ENCODE measurements at regions not wholly inside any gene's neighbourhood (a gene's known extent, or its start where the extent isn't known, plus 50 kb on each side); places are given as distances from the start of the nearest gene placed in this dataset.

DNA sequence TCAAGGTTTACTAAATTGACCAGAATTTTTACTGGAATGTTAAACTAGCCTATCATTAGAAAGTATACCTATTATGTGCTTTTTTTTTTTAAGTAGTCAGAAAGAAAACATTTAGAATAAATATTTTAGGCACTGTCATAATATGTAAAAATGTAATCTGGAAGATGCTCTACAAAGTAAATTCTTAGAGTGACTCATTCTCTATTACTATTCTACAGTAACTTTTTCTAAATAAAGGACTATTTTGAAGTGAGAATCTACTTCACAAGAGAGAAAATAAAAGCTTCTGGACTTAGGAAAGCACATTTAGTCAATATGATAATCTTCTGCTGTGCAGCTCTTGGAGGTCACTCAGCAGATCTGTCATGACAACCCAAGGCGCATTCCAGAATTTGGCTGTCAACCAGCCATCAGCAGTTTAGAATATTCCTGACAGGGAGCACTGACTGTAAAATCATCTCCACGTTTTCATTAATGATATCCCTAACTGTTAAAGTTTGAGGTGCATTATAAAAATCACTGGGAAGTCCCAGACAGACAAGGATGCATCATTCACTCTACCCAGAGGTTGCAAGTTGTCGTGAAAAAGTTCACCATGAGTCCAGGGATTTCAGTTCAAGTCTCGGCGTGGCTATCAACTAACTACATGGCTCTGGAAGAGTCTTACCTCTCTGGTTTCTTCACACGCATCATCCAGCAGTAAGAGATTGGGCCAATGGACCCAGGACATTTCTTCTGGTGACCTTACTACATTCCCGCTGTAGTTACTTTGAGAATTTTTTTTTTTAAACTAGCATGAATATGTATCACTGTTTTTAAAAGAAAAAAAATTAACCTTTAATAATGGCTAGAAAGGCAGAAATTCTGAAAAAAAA, 374.9 kb downstream of the GJA1 start:
- TF ChIP-seq, protein P1, sequence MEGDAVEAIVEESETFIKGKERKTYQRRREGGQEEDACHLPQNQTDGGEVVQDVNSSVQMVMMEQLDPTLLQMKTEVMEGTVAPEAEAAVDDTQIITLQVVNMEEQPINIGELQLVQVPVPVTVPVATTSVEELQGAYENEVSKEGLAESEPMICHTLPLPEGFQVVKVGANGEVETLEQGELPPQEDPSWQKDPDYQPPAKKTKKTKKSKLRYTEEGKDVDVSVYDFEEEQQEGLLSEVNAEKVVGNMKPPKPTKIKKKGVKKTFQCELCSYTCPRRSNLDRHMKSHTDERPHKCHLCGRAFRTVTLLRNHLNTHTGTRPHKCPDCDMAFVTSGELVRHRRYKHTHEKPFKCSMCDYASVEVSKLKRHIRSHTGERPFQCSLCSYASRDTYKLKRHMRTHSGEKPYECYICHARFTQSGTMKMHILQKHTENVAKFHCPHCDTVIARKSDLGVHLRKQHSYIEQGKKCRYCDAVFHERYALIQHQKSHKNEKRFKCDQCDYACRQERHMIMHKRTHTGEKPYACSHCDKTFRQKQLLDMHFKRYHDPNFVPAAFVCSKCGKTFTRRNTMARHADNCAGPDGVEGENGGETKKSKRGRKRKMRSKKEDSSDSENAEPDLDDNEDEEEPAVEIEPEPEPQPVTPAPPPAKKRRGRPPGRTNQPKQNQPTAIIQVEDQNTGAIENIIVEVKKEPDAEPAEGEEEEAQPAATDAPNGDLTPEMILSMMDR (IDR thresholded peaks at IDR 0.05; ENCODE audit: low read depth, low read length, poor library complexity, severe bottlenecking): no peak
- no peak for TF ChIP-seq EZH2phosphoT487 (IDR thresholded peaks at IDR 0.05; ENCODE audit: borderline replicate concordance, low read length)

All from DOHH2 (cell line).